Activated CD4-positive, alpha-beta T cell treated with anti-CD3 and anti-CD28 coated beads, Interleukin-2, amount 50 U/mL, for 4 hours (primary cell): ENCODE measurements at regions not wholly inside any gene's neighbourhood (a gene's known extent, or its start where the extent isn't known, plus 50 kb on each side); places are given as distances from the start of the nearest gene placed in this dataset.

ENCODE experiments used
- DNase-seq, 2 experiments: peaks; one replicate each; pipeline ENCODE4 v3.0.0-alpha.2; 2020

GRCh38 chr10:36681751-36682632 lies 443.4 kb upstream of the ANKRD30A start:
- no peak for DNase-seq

- DNase-seq = no peak
Measured at GRCh38 chr10:36679554-36679953, 445.8 kb upstream of the ANKRD30A start.

- DNase-seq = no peak
Measured at GRCh38 chr10:36677431-36677768, 448.0 kb upstream of the ANKRD30A start.

- no peak for DNase-seq
Measured at GRCh38 chr10:36676756-36677430, 448.5 kb upstream of the ANKRD30A start.

- no peak for DNase-seq
Measured at GRCh38 chr10:36676321-36676720, 449.1 kb upstream of the ANKRD30A start.

- no peak for DNase-seq
Measured at GRCh38 chr10:36675458-36675880, 449.9 kb upstream of the ANKRD30A start.

- no peak for DNase-seq
Measured at GRCh38 chr10:36671607-36672006, 453.8 kb upstream of the ANKRD30A start.

- no peak for DNase-seq
Measured at GRCh38 chr10:36670621-36671402, 454.6 kb upstream of the ANKRD30A start.

GRCh38 chr10:36669615-36670352 lies 455.6 kb upstream of the ANKRD30A start:
- no peak for DNase-seq

- no peak for DNase-seq
Measured at GRCh38 chr10:36666451-36666850, 458.9 kb upstream of the ANKRD30A start.

GRCh38 chr10:36662571-36662970 lies 462.8 kb upstream of the ANKRD30A start:
- DNase-seq = no peak

- DNase-seq = no peak
Measured at GRCh38 chr10:36650274-36650673, 475.1 kb upstream of the ANKRD30A start.

GRCh38 chr10:36647540-36647939 lies 477.9 kb upstream of the ANKRD30A start:
- DNase-seq = no peak

GRCh38 chr10:36640626-36641025 lies 484.8 kb upstream of the ANKRD30A start:
- no peak for DNase-seq

- no peak for DNase-seq
Measured at GRCh38 chr10:36638462-36639155, 486.8 kb upstream of the ANKRD30A start.

- DNase-seq = no peak
Measured at GRCh38 chr10:36636879-36637278, 488.5 kb upstream of the ANKRD30A start.

- no peak for DNase-seq
Measured at GRCh38 chr10:36636285-36636839, 489.0 kb upstream of the ANKRD30A start.

GRCh38 chr10:36634916-36635315 lies 490.5 kb upstream of the ANKRD30A start:
- DNase-seq = no peak

GRCh38 chr10:36630267-36630666 lies 495.1 kb upstream of the ANKRD30A start:
- DNase-seq = no peak

- no peak for DNase-seq
Measured at GRCh38 chr10:36629476-36629875, 495.9 kb upstream of the ANKRD30A start.

GRCh38 chr10:36624551-36625100 lies 500.8 kb upstream of the ANKRD30A start:
- no peak for DNase-seq

GRCh38 chr10:36621346-36621745 lies 504.1 kb upstream of the ANKRD30A start:
- no peak for DNase-seq
